ENCODE measurements at regions not wholly inside any gene's neighbourhood (a gene's known extent, or its start where the extent isn't known, plus 50 kb on each side); places are given as distances from the start of the nearest gene placed in this dataset.

DNA sequence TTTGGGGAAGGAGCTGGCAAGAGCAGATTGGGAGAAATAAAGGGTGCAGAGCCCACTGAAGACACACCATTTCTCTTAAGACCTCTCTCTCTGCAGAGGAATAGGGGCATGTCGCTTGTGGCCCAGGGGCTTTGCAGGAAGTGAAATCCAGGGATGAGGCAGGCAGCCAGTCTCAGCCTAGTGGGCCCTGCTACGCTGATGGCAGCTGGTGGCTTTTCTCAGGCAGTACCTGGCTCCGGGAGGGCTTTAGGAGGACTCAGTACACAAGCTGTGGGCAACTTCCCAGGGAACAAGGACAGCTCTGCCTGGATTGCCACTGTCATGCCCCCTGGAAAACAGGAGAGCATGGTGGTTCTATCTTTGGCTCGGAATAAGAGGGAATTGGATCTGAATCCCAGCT is 76.2 kb upstream of the NEURL1B start:
- Mint-ChIP-seq H3K36me3 (ENCODE audit: insufficient read depth) (no peaks in the 10 kb centered on the region), H3K27me3 (peaks cover 17 to 93% of the 10 kb centered on the region in 2 donors)
- DNase-seq: no peak

DNA sequence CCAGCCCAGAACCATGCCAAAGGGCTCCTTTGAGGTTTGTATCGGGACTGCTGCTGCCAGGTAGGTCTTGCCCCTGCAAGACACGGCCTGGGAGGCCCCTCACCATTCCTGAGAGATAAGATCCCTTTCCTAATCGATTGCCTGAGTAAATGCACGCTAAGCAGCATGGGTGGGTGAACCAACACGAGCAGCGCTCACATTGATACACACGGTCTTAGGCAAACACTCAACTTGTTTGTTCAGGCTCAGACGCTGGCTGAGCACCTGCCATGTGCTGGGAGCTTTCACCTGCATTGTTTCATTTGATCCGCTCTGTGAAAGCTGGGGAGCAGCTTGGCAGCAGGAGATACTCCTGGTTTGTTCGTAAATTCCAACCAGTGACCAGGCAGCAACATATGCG is 76.9 kb upstream of the NEURL1B start:
- Mint-ChIP-seq H3K27me3 (peaks cover 17 to 94% of the 10 kb centered on the region in 2 donors), H3K9me3 (no peaks in the 10 kb centered on the region), H3K36me3 (ENCODE audit: insufficient read depth) (no peaks in the 10 kb centered on the region), H3K27ac (no peak overlapping the region), H3K4me3 (no peak overlapping the region), H3K4me1 (ENCODE audit: low read depth in 2 of 2) (peaks cover 0 to 3% of the 10 kb centered on the region in 2 donors)
- DNase-seq (no peak), ATAC-seq (replicated peaks) (no peak)

More for the DNA sequence above, 76.2 kb upstream of the NEURL1B start:
- Mint-ChIP-seq H3K4me3 (no peak overlapping the region), H3K9me3 (no peaks in the 10 kb centered on the region), H3K4me1 (ENCODE audit: low read depth in 2 of 2) (peaks cover 0 to 3% of the 10 kb centered on the region in 2 donors), H3K27ac (no peak overlapping the region)
- no peak for ATAC-seq (replicated peaks)

DNA sequence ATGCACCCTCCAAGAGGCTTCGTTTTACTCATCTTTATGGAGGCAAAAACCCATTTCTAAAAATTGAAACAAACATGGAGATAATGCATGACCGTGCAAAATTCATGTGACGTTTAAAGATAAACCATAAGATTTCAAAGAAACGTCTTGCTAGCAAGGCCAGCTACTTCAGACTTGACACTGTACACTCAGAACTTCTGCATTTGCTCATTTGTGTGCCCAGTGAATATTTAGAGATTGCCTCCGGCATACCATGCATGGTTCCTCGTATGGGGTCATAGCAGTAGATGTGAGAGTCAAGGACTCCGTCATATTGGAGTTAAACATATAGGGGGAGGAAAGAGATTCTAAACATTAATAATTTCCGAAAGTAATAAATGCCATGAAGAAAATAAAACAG is 78.6 kb upstream of the NEURL1B start:
- Mint-ChIP-seq H3K9me3 (no peaks in the 10 kb centered on the region), H3K27me3 (peaks cover 31 to 98% of the 10 kb centered on the region in 2 donors), H3K4me3 (no peak overlapping the region), H3K27ac (no peak overlapping the region), H3K4me1 (ENCODE audit: low read depth in 2 of 2) (peaks cover 0 to 3% of the 10 kb centered on the region in 2 donors), H3K36me3 (ENCODE audit: insufficient read depth) (no peaks in the 10 kb centered on the region)
- ATAC-seq (replicated peaks) (no peak), DNase-seq (no peak)

DNA sequence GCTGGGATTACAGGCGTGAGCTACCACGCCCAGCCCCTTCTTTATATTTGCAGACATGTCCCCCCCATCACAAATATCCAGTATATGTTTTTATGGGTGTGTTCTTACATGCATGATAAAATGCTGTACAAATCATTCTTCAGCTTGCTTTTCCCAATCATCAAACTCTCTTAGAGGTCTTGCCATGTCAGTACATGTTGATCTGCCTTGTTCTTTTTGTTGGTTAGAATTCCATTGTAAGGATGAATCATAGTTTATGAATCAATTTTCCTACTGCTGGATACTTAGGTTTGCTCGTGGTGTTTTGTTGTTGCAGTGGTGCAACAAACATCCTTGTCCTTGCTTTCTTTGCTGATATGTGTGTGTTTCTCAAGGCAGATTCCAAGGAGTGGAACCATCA is 79.9 kb upstream of the NEURL1B start:
- Mint-ChIP-seq H3K4me1 (ENCODE audit: low read depth in 2 of 2) (peaks cover 0 to 3% of the 10 kb centered on the region in 2 donors), H3K36me3 (ENCODE audit: insufficient read depth) (no peaks in the 10 kb centered on the region), H3K9me3 (no peaks in the 10 kb centered on the region), H3K27me3 (peaks cover 39 to 98% of the 10 kb centered on the region in 2 donors), H3K27ac (no peak overlapping the region), H3K4me3 (no peak overlapping the region)
- no peak for ATAC-seq (replicated peaks)
- no peak for DNase-seq

DNA sequence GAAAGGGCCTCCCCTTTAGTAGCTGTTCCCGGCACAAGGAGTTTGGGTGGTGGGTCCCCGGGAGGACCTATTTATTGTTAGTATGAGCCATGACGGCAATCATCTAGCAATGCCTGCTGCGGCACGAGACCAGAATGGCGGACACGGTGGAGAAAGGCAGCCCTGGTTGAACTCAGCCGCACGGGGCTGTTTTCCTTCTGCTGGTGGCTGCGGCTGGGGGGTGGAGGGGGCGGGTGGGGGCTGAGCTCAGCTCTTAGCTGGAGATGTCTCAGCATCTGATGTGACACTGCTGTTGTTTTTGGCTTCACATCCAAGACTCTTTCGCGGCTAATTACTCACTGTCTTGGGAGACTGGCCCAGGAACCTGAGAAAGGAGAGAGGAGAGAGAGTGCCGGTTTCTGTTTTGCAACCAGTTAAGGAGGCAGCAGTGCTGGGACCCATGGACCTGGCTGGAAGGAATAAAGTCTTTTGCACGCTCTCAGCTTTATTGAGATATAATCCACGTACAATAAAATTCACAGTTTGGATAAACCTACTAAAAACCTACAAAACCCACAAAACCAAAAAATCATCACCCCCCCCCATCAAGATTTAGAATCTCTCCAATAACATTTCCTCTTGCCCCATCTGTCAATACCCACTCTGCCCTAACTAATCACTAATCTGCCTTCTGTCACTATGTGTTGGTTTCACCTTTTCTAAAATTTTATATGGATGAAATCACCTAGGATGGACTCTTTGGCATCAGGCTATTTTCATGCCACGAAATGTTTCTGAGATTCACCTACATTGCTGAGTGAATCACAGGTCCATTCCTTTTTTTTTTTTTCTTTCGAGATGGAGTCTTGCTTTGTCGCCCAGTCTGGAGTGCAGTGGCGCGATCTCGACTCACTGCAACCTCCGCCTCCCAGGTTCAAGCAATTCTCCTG is 81.8 kb upstream of the NEURL1B start:
- H3K9me3 Mint-ChIP-seq: no peaks in the 10 kb centered on the region
- H3K27ac Mint-ChIP-seq: no peak overlapping the region
- peaks cover 33 to 98% of the 10 kb centered on the region in 2 donors for H3K27me3 Mint-ChIP-seq
- H3K4me3 Mint-ChIP-seq: no peak overlapping the region
- ATAC-seq (replicated peaks) (no peak), DNase-seq (no peak)
- H3K36me3 Mint-ChIP-seq (ENCODE audit: insufficient read depth): no peaks in the 10 kb centered on the region
- peaks cover 0 to 1% of the 10 kb centered on the region in 2 donors for H3K4me1 Mint-ChIP-seq (ENCODE audit: low read depth in 2 of 2)

DNA sequence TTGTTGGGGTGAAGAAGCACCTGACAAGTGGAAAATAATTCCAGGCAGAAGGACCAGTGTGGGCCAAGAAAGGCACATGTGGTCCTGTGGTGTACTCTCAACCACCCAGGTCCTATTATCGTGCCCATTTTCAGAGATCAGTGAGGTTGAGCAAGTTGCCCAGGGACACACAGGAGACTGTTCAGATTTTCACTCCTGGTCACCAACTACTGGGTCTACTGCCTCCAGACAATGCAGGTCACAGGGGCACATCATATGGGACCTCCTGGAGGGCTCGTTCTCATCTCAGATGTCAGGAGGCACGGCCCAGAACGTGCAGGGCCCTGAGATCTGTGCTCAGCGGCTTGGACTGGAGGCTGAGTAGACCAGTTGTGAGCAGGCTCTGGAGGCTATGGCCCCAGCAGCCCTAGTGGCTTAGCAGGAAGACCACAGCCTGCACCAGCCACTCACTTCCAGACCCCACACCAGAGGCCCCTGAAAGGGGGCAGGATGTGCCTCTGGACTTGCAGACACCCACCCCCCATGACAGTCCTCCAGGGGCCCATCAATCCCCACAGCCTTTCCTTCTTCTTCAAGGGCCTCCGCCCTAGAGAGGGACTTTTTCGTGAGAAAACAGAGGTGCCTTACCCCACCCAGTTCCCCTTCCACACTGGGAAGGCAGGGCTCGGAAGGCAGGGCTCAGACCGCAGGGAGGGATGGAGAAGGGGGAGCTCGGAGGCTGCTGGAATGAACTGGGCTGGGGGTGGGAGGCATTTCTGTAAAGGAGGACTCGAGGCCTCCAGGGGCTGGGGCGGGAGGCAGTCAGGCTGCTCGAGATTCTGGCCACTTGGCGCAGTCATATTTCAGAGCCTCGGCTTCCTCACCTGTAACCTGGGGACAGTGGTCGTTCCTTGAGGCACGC is 82.7 kb upstream of the NEURL1B start:
- no peaks in the 10 kb centered on the region for H3K4me1 Mint-ChIP-seq (ENCODE audit: low read depth in 2 of 2)
- H3K27me3 Mint-ChIP-seq: peaks cover 32 to 94% of the 10 kb centered on the region in 2 donors
- H3K4me3 Mint-ChIP-seq: no peak overlapping the region
- no peaks in the 10 kb centered on the region for H3K36me3 Mint-ChIP-seq (ENCODE audit: insufficient read depth)
- no peaks in the 10 kb centered on the region for H3K9me3 Mint-ChIP-seq
- DNase-seq (no peak), ATAC-seq (replicated peaks) (no peak)
- H3K27ac Mint-ChIP-seq: no peak overlapping the region

DNA sequence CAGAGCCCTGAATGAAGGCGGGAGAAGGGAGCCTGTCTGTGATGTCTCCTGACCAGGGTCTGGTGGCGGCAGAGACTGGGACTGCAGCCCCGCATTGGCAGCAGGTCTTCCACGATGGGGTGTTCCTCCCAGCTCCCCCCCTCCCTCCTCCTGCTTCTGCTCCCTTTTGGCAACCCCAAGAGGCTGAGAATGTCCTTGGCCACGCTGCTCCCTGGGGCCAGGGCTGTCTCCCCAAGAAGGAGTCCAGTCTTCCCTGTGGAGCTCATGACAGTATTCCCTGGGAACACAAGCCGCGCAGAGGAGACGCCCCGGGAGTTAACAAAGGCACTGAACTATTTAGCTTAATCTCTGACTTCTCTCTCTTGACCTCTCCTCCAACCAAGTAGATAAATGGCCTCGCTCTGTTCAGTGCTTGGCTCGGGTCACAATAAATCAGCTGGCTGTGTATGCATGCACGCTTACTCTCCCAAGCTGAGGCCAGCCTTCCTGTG is 84.0 kb upstream of the NEURL1B start:
- no peak overlapping the region for H3K4me3 Mint-ChIP-seq
- no peak overlapping the region for H3K27ac Mint-ChIP-seq
- no peaks in the 10 kb centered on the region for H3K4me1 Mint-ChIP-seq (ENCODE audit: low read depth in 2 of 2)
- no peak for DNase-seq
- H3K27me3 Mint-ChIP-seq: peaks cover 28 to 94% of the 10 kb centered on the region in 2 donors
- H3K9me3 Mint-ChIP-seq: no peaks in the 10 kb centered on the region
- H3K36me3 Mint-ChIP-seq (ENCODE audit: insufficient read depth): no peaks in the 10 kb centered on the region
- no peak for ATAC-seq (replicated peaks)

DNA sequence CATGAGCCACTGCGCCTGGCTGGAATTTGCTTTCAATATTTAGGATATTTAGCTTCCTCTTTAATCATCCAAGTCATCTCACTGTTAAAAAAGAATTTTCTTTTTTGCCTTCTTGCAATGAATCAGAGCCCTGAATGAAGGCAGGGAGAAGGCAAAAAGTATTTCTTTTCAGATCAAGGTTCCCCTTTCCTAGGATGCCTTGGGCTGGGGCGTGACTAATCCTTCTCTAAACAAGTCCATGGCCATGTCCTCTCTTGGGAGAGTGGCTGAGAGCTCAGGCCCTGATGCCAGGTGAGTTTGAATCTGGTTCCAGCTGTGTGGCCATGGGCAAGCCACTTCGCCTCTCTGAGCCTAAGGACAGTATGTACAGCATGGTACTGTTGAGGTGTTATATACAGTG is 84.8 kb upstream of the NEURL1B start:
- Mint-ChIP-seq H3K27me3 (peaks cover 28 to 87% of the 10 kb centered on the region in 2 donors), H3K4me3 (no peak overlapping the region), H3K27ac (no peak overlapping the region), H3K9me3 (no peaks in the 10 kb centered on the region), H3K4me1 (ENCODE audit: low read depth in 2 of 2) (no peaks in the 10 kb centered on the region), H3K36me3 (ENCODE audit: insufficient read depth) (no peaks in the 10 kb centered on the region)
- no peak for ATAC-seq (replicated peaks)
- DNase-seq: no peak

DNA sequence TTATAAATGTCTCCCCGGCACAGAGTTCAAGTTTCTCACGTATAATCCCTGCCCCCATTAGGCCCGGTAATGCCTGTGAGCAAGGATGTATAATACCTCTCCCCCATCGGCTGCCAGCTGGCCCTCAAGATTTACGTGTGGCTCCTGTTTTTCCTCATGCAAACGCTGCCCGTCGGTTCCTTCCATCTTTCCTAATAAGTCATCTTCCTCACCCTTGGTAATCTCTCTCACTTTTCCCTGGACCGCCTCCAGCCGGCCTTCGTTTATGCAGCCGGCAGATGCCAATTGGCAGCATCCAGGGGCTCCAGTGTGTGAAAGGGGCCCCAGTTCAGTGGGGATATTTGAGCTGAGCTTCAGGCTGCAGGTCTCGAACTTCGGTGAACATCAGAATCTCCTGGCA is 86.5 kb upstream of the NEURL1B start:
- Mint-ChIP-seq H3K4me3 (no peak overlapping the region), H3K36me3 (ENCODE audit: insufficient read depth) (no peaks in the 10 kb centered on the region), H3K9me3 (no peaks in the 10 kb centered on the region), H3K4me1 (ENCODE audit: low read depth in 2 of 2) (no peaks in the 10 kb centered on the region), H3K27me3 (peaks cover 28 to 76% of the 10 kb centered on the region in 2 donors), H3K27ac (no peak overlapping the region)
- ATAC-seq (replicated peaks) (no peak), DNase-seq (no peak)

DNA sequence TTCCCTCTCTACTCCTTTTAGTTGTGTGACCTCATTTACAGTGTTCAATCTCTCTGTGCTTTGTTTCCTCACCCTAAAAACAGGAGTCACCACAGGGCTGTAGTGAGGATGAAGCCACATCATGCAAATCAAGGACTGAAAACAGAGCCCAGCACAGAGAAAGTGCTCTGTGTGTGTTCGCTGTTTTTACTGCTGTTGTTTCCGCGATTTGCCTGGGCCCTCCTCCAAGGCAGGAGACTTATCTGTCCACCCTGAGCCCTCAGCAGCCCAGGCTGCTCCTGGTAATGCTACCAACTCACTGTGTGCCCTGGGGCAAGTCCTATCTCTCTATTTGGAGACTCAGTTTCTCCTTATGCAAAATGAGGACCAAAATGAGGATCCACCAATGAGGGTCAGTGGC is 87.2 kb upstream of the NEURL1B start:
- Mint-ChIP-seq H3K27ac (no peak overlapping the region), H3K4me1 (ENCODE audit: low read depth in 2 of 2) (no peaks in the 10 kb centered on the region), H3K27me3 (peaks cover 27 to 73% of the 10 kb centered on the region in 2 donors), H3K9me3 (no peaks in the 10 kb centered on the region), H3K4me3 (no peak overlapping the region), H3K36me3 (ENCODE audit: insufficient read depth) (no peaks in the 10 kb centered on the region)
- DNase-seq (no peak), ATAC-seq (replicated peaks) (no peak)

DNA sequence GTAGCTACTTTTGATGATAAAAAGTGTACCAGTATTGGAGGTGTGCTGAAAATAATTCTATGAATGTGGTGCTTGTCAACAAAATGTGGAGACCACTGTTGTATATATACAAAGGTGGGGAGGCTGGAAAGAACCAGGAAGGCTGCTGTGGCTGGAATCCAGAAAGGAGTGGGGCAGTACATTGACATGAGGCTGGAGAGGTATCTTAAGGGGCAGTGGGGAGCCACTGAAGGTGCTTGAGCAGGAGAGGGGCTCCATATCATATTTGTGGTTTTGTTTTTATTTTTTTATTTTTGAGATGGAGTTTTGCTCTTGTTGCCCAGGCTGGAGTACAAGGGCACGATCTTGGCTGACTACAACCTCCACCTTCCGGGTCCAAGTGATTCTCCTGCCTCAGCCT is 87.9 kb upstream of the NEURL1B start:
- H3K9me3 Mint-ChIP-seq: no peaks in the 10 kb centered on the region
- no peak overlapping the region for H3K27ac Mint-ChIP-seq
- ATAC-seq (replicated peaks) (no peak), DNase-seq (no peak)
- no peaks in the 10 kb centered on the region for H3K36me3 Mint-ChIP-seq (ENCODE audit: insufficient read depth)
- H3K4me1 Mint-ChIP-seq (ENCODE audit: low read depth in 2 of 2): no peaks in the 10 kb centered on the region
- H3K4me3 Mint-ChIP-seq: no peak overlapping the region
- H3K27me3 Mint-ChIP-seq: peaks cover 20 to 68% of the 10 kb centered on the region in 2 donors

DNA sequence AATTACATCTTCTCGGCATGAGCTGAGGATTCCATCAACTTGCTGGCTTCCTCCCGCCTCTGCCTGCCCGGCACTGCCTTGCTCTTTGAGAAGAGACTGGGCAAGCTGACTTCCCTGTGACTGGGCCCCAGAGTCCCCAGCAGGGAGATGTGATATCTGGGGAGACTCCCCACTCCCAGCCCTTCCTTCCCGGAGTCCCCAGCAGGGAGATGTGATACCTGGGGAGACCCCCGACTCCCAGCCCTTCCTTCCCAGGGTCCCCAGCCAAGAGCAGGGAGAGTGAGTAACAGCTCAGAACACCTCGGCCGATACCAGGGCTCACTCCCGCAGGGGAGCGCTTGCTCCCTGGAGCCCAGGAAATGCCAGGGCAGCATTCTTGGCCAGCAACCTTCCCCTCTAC is 90.1 kb upstream of the NEURL1B start:
- ATAC-seq (replicated peaks) (no peak), DNase-seq (no peak)
- Mint-ChIP-seq H3K9me3 (no peaks in the 10 kb centered on the region), H3K27me3 (peaks cover 18 to 64% of the 10 kb centered on the region in 2 donors), H3K4me3 (no peak overlapping the region), H3K36me3 (ENCODE audit: insufficient read depth) (no peaks in the 10 kb centered on the region), H3K4me1 (ENCODE audit: low read depth in 2 of 2) (no peaks in the 10 kb centered on the region), H3K27ac (no peak overlapping the region)

DNA sequence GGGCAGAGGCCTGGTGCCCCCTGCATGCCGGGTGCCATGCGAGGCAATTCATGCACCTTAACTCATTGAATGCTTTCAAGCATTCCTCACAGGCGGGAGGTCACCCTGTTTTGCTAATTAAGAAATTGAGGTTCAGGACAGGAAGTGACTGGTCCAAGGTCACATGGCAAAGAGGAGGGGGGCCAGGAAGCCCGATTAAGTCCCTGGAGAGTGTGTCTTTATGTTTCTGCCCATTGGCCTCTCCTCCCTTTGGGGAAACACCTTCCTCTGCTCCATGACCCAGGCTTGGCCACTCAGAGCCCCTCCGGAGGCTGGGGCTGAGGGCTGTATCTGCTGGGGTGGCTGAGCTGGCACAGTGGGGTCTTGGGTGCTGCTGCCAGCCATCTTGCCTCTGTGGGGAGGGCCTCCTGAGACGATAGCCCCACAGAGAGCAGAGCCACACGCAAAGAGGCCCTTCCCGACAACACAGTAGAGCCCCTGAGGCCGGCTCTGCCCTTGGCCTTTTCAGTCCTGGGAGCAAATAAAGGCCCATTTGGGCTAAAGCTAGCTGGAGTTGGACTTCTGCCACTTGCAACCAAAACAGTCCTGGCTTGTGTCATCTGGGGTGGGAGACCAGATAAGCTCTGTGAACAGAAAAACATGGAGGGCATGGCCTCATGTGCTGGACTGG is 90.8 kb upstream of the NEURL1B start:
- no peak overlapping the region for H3K27ac Mint-ChIP-seq
- DNase-seq (no peak), ATAC-seq (replicated peaks) (no peak)
- peaks cover 25 to 65% of the 10 kb centered on the region in 2 donors for H3K27me3 Mint-ChIP-seq
- no peak overlapping the region for H3K4me3 Mint-ChIP-seq
- no peaks in the 10 kb centered on the region for H3K36me3 Mint-ChIP-seq (ENCODE audit: insufficient read depth)
- no peaks in the 10 kb centered on the region for H3K9me3 Mint-ChIP-seq
- no peaks in the 10 kb centered on the region for H3K4me1 Mint-ChIP-seq (ENCODE audit: low read depth in 2 of 2)

Measured in effector memory CD8-positive, alpha-beta T cell (primary cell).